GM12878 (cell line): ENCODE measurements at regions not wholly inside any gene's neighbourhood (a gene's known extent, or its start where the extent isn't known, plus 50 kb on each side); places are given as distances from the start of the nearest gene placed in this dataset.

Source experiments
- POLR2A ChIP-seq: IDR thresholded peaks from 2 replicates; pipeline ENCODE4 v1.6.1; 2011; ENCODE audit warnings: low read depth, mild to moderate bottlenecking, low read length
- SP1 ChIP-seq: IDR thresholded peaks from one replicate; pipeline ENCODE4 v1.6.1; 2011; ENCODE audit warnings: low read depth, low read length
- SRF ChIP-seq, 2 experiments: IDR thresholded peaks; 2 replicates each; pipeline ENCODE4 v1.6.1; 2011; ENCODE audit warnings: low read depth in 2 of 2, low read length in 2 of 2, mild to moderate bottlenecking in 1 of 2, moderate library complexity in 1 of 2
- TF ChIP-seq, protein P1 (sequence below): IDR thresholded peaks from 2 replicates; pipeline ENCODE4 v1.6.1; 2012; ENCODE audit warnings: low read depth, low read length, improper control_type of control experiment

GRCh38 chr7:22027475-22027874 is 81.8 kb upstream of the CDCA7L start:
- TF ChIP-seq, protein P1, sequence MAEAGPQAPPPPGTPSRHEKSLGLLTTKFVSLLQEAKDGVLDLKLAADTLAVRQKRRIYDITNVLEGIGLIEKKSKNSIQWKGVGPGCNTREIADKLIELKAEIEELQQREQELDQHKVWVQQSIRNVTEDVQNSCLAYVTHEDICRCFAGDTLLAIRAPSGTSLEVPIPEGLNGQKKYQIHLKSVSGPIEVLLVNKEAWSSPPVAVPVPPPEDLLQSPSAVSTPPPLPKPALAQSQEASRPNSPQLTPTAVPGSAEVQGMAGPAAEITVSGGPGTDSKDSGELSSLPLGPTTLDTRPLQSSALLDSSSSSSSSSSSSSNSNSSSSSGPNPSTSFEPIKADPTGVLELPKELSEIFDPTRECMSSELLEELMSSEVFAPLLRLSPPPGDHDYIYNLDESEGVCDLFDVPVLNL = no peak
- TF ChIP-seq SRF (IDR thresholded peaks at IDR 0.05; ENCODE audit: low read depth in 2 of 2, low read length in 2 of 2) = no peak
- no peak for TF ChIP-seq POLR2A
- no peak for TF ChIP-seq SP1
